ENCODE measurements at regions not wholly inside any gene's neighbourhood (a gene's known extent, or its start where the extent isn't known, plus 50 kb on each side); places are given as distances from the start of the nearest gene placed in this dataset.

DNA sequence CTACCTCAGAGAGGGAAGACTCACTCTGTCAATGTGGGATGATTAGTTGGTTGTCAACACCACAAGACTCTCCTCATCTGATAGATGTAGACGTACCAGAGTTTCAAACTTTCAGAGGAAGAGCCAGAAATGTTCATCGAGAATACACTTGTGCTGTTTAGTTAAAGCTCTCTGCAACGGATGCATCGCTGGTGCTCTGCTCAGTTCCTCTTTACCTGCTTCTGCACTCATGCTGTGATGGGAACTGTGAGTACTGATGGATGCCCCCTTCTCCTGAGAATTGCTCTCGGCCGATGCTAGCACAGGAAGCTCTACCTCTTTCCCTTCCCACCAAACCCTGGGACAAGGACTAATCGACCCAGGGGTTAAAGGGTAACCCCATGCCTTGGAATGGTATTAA, 51.8 kb upstream of the CCDC54 start:
- no peak for DNase-seq (ENCODE audit: low read depth in 2 of 2)

Measured in fibroblast of skin of left quadriceps (primary cell).